ENCODE measurements at regions not wholly inside any gene's neighbourhood (a gene's known extent, or its start where the extent isn't known, plus 50 kb on each side); places are given as distances from the start of the nearest gene placed in this dataset.

DNA sequence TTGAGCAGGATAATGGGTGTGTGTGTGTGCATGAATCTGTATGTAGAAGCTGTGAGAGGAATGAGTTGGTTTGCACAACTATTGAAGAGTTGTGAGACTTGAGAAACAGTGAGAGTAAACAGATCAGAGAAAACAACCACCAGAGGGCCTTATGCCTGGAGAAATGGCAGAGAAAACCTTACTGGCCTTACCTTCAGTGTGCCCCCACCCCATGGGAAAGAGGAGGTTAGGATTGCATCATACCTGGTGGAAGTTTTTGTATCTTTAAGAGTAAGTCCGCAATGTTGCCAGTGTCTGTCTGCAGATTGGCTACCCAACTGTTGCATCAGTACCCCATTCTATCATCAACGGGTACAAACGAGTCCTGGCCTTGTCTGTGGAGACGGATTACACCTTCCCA is 1909.4 kb upstream of the WWC1 start:
- Histone ChIP-seq H3K9ac (ENCODE audit: low read depth in 1 of 2, low read length in 2 of 2) (no peak overlapping the region), H3K36me3 (ENCODE audit: control insufficient read depth in 2 of 2, insufficient read depth in 2 of 2, low read length in 2 of 2) (no peaks in the 10 kb centered on the region), H3K9me3 (ENCODE audit: control insufficient read depth in 2 of 2, low read length in 2 of 2) (peaks cover 0 to 5% of the 10 kb centered on the region in 2 donors), H3K27ac (ENCODE audit: low read depth in 2 of 2, low read length in 2 of 2) (no peak overlapping the region), H3K27me3 (ENCODE audit: control insufficient read depth in 2 of 2, insufficient read depth in 2 of 2, low read length in 2 of 2) (no peaks in the 10 kb centered on the region), H3K4me3 (ENCODE audit: low read length in 2 of 2) (no peak overlapping the region), H3K4me1 (ENCODE audit: control insufficient read depth in 2 of 2, insufficient read depth in 2 of 2, low read length in 2 of 2) (no peaks in the 10 kb centered on the region)

DNA sequence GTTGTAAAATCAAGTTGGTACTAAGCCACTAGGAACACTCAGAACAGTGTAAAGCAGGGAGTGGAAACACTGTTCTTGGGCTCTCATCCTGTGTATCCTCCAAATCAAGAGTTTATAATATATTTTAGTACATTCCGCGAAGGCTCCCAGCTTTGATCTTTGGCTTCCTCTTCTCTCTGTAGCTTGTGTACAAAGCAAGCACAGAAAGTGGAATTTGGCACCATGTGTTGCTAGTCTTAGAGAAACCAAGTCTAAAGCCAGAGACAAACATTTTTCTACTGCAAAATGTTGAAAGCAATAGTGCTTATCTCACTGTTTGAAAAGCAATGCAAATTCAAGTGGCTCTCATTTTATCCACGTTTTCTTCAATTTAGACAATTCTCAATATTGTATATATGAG is 1893.3 kb upstream of the WWC1 start:
- Histone ChIP-seq H3K4me1 (ENCODE audit: control insufficient read depth in 2 of 2, insufficient read depth in 2 of 2, low read length in 2 of 2) (no peaks in the 10 kb centered on the region), H3K27me3 (ENCODE audit: control insufficient read depth in 2 of 2, insufficient read depth in 2 of 2, low read length in 2 of 2) (no peaks in the 10 kb centered on the region), H3K9me3 (ENCODE audit: control insufficient read depth in 2 of 2, low read length in 2 of 2) (no peaks in the 10 kb centered on the region), H3K9ac (ENCODE audit: low read depth in 1 of 2, low read length in 2 of 2) (no peak overlapping the region), H3K4me3 (ENCODE audit: low read length in 2 of 2) (no peak overlapping the region), H3K27ac (ENCODE audit: low read depth in 2 of 2, low read length in 2 of 2) (no peak overlapping the region), H3K36me3 (ENCODE audit: control insufficient read depth in 2 of 2, insufficient read depth in 2 of 2, low read length in 2 of 2) (no peaks in the 10 kb centered on the region)

DNA sequence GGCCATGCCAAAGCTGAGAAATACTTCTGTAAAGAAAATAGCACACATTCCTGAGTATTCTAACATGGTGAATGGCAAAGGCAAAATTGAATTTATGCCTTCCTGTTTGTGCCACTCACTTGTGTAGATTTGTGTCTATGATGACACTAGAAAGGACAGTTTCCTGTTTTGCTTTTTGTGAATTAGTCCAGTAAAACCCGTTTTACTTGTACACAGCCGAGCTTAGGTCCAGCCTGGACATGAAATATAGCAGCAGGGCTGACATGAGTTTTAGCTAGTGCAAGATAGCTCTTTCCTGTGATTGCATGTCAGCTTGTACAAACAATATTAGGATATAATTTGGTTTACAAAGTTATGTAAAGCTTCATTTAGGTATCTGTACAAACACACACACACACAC is 1891.7 kb upstream of the WWC1 start:
- Histone ChIP-seq H3K27me3 (ENCODE audit: control insufficient read depth in 2 of 2, insufficient read depth in 2 of 2, low read length in 2 of 2) (no peaks in the 10 kb centered on the region), H3K9ac (ENCODE audit: low read depth in 1 of 2, low read length in 2 of 2) (no peak overlapping the region), H3K4me1 (ENCODE audit: control insufficient read depth in 2 of 2, insufficient read depth in 2 of 2, low read length in 2 of 2) (no peaks in the 10 kb centered on the region), H3K36me3 (ENCODE audit: control insufficient read depth in 2 of 2, insufficient read depth in 2 of 2, low read length in 2 of 2) (no peaks in the 10 kb centered on the region), H3K27ac (ENCODE audit: low read depth in 2 of 2, low read length in 2 of 2) (no peak overlapping the region), H3K9me3 (ENCODE audit: control insufficient read depth in 2 of 2, low read length in 2 of 2) (no peaks in the 10 kb centered on the region), H3K4me3 (ENCODE audit: low read length in 2 of 2) (no peak overlapping the region)

DNA sequence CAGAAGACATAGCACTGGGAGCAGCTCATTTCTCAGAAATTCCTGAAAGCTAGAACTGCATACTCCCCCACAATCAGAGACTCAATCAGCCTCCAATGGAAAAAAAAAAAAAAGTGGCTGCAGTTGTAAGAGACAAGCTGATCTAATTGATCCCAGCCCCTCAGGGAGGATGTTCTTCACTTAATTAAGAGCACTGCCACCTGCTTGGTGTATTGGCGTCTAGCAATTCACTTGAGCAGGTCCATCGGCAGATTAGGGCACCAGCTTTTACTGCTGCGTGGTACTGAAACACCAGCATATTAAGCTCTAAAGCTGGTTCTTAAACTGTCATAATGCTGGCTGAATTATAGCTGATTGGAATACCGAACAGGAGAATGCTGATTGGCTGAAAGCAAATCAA is 1890.1 kb upstream of the WWC1 start:
- Histone ChIP-seq H3K27ac (ENCODE audit: low read depth in 2 of 2, low read length in 2 of 2) (no peak overlapping the region), H3K27me3 (ENCODE audit: control insufficient read depth in 2 of 2, insufficient read depth in 2 of 2, low read length in 2 of 2) (no peaks in the 10 kb centered on the region), H3K9me3 (ENCODE audit: control insufficient read depth in 2 of 2, low read length in 2 of 2) (no peaks in the 10 kb centered on the region), H3K36me3 (ENCODE audit: control insufficient read depth in 2 of 2, insufficient read depth in 2 of 2, low read length in 2 of 2) (no peaks in the 10 kb centered on the region), H3K4me1 (ENCODE audit: control insufficient read depth in 2 of 2, insufficient read depth in 2 of 2, low read length in 2 of 2) (no peaks in the 10 kb centered on the region), H3K9ac (ENCODE audit: low read depth in 1 of 2, low read length in 2 of 2) (no peak overlapping the region), H3K4me3 (ENCODE audit: low read length in 2 of 2) (no peak overlapping the region)

DNA sequence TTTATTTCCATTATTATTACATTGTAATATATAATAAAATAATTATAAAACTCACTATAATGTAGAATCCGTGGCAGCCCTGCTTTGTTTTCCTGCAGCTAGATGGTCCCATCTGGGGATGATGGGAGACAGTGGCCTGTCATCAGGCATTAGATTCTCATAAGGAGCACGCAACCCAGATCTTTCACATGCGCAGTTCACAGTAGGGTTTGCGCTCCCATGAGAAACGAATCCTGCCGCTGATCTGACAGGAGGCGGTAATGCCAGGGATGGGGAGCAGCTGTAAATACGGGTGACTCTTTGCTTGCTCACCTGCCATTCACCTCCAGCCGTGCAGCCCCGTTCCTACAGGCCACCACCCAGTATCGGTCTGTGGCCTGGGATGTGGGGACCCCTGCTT is 1879.3 kb upstream of the WWC1 start:
- Histone ChIP-seq H3K36me3 (ENCODE audit: control insufficient read depth in 2 of 2, insufficient read depth in 2 of 2, low read length in 2 of 2) (no peaks in the 10 kb centered on the region), H3K4me1 (ENCODE audit: control insufficient read depth in 2 of 2, insufficient read depth in 2 of 2, low read length in 2 of 2) (no peaks in the 10 kb centered on the region), H3K4me3 (ENCODE audit: low read length in 2 of 2) (no peak overlapping the region), H3K9me3 (ENCODE audit: control insufficient read depth in 2 of 2, low read length in 2 of 2) (peaks cover 0 to 2% of the 10 kb centered on the region in 2 donors), H3K27me3 (ENCODE audit: control insufficient read depth in 2 of 2, insufficient read depth in 2 of 2, low read length in 2 of 2) (no peaks in the 10 kb centered on the region), H3K9ac (ENCODE audit: low read depth in 1 of 2, low read length in 2 of 2) (no peak overlapping the region), H3K27ac (ENCODE audit: low read depth in 2 of 2, low read length in 2 of 2) (no peak overlapping the region)

DNA sequence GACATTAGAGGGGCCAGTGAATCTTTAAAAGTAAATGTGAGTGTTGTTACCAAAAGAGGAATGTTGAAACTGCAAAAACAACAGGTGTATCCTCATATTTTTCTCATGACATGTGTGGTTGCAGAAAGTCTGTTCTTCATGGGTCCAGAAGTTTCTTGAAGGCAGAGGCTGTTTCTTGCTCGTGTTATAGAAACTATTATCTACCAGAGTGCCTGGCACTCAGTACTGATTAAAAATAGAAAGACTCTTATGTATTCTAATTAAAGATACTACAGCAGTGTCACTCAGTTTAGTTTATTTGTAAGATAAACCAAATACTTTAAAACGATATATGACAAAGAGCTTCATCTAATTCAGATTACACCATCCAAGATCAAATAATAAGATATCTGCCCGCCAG is 1864.2 kb upstream of the WWC1 start:
- no peaks in the 10 kb centered on the region for H3K36me3 ChIP-seq (ENCODE audit: control insufficient read depth in 2 of 2, insufficient read depth in 2 of 2, low read length in 2 of 2)
- peaks cover 0 to under 1% of the 10 kb centered on the region in 2 donors for H3K9me3 ChIP-seq (ENCODE audit: control insufficient read depth in 2 of 2, low read length in 2 of 2)
- no peak overlapping the region for H3K27ac ChIP-seq (ENCODE audit: low read depth in 2 of 2, low read length in 2 of 2)
- no peaks in the 10 kb centered on the region for H3K4me1 ChIP-seq (ENCODE audit: control insufficient read depth in 2 of 2, insufficient read depth in 2 of 2, low read length in 2 of 2)
- H3K9ac ChIP-seq (ENCODE audit: low read depth in 1 of 2, low read length in 2 of 2): no peak overlapping the region
- no peak overlapping the region for H3K4me3 ChIP-seq (ENCODE audit: low read length in 2 of 2)
- H3K27me3 ChIP-seq (ENCODE audit: control insufficient read depth in 2 of 2, insufficient read depth in 2 of 2, low read length in 2 of 2): no peaks in the 10 kb centered on the region

DNA sequence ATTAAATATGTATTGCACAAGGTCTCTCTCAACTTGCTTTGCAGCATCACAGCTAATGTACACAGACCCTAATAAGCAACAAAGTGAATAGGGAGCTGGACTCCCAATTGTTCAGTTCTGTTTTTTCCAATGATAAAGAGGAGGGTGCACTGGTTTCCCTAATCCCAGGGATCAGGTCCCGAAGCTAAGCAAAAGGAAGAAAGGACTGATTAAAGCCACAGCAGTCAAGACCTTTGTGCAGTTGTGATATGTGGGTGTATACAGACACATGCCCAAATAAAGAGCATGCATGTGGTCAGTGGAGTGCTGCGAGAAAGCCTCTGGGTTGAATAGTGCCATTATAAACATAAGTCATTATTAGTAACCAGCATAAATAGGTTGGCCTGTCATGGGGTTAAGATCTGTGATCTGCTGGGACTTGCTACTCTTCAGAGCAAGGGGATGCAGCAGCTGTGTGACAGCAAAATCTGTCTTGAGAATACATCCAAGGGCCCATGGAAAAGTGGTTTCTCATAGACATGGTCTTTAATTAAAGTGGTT is 1863.1 kb upstream of the WWC1 start:
- H3K4me1 ChIP-seq (ENCODE audit: control insufficient read depth in 2 of 2, insufficient read depth in 2 of 2, low read length in 2 of 2): no peaks in the 10 kb centered on the region
- peaks cover 0 to 3% of the 10 kb centered on the region in 2 donors for H3K9me3 ChIP-seq (ENCODE audit: control insufficient read depth in 2 of 2, low read length in 2 of 2)
- no peak overlapping the region for H3K4me3 ChIP-seq (ENCODE audit: low read length in 2 of 2)
- no peak overlapping the region for H3K9ac ChIP-seq (ENCODE audit: low read depth in 1 of 2, low read length in 2 of 2)
- no peak overlapping the region for H3K27ac ChIP-seq (ENCODE audit: low read depth in 2 of 2, low read length in 2 of 2)
- H3K27me3 ChIP-seq (ENCODE audit: control insufficient read depth in 2 of 2, insufficient read depth in 2 of 2, low read length in 2 of 2): no peaks in the 10 kb centered on the region
- no peaks in the 10 kb centered on the region for H3K36me3 ChIP-seq (ENCODE audit: control insufficient read depth in 2 of 2, insufficient read depth in 2 of 2, low read length in 2 of 2)

DNA sequence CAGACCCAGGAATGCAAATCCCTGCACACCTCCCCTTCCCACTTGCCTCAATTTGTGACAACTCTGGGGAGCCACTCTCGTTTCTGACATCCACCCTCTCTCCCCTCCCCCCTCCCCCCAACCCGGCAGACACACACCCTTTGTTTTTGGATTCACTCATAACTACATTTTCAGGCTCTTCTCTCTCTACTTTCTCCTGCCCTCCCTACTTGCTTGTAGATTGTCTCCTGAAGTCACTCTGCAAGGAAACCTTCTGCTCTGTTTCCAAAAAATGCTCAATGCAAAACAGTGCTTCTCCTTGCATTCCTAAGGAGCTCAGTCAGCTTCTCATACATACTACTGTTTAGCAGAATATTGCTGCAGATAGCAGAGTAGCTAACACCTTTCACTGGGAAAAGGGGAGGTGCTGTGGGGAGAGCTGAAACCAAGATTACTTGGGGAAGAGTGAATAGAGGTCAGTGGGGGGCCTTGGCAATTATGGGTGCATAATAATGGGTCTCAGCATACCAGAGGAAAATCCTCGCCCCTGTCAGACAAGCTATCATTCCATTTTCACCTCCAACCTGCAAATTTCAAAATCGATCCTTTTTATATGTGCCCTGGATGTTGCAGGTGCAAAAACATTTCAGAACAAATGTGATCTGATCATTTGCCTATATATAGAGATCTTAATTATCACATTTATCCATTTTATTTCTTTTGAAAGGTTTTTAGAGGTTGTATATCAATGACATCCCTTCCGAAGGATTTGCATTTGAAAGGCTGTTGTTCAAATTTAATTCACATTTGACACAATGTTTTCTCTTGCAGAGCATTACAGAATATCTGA is 1860.7 kb upstream of the WWC1 start:
- Histone ChIP-seq H3K9ac (ENCODE audit: low read depth in 1 of 2, low read length in 2 of 2) (no peak overlapping the region), H3K9me3 (ENCODE audit: control insufficient read depth in 2 of 2, low read length in 2 of 2) (peaks cover 0 to 3% of the 10 kb centered on the region in 2 donors), H3K36me3 (ENCODE audit: control insufficient read depth in 2 of 2, insufficient read depth in 2 of 2, low read length in 2 of 2) (no peaks in the 10 kb centered on the region), H3K4me3 (ENCODE audit: low read length in 2 of 2) (no peak overlapping the region), H3K27me3 (ENCODE audit: control insufficient read depth in 2 of 2, insufficient read depth in 2 of 2, low read length in 2 of 2) (no peaks in the 10 kb centered on the region), H3K4me1 (ENCODE audit: control insufficient read depth in 2 of 2, insufficient read depth in 2 of 2, low read length in 2 of 2) (no peaks in the 10 kb centered on the region), H3K27ac (ENCODE audit: low read depth in 2 of 2, low read length in 2 of 2) (no peak overlapping the region)

DNA sequence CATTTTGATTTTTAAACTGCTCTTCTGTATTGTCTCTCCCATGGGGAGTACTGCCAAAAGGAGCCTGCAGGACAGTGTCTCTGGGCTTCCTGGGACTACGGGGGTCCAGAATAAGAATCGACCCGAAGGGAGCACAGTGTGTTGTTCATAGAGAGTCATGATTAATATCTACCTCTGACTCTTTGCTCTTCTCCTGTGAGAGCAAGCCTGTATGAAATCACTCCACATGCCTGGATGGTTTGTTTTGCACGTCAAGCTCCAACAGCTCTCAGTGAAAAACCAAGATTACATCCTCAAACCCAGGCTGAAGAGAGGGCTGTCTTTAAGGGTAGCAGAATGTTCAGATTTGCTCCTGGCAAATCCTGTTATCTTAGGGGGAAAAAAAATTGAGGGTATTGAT is 1860.0 kb upstream of the WWC1 start:
- Histone ChIP-seq H3K9ac (ENCODE audit: low read depth in 1 of 2, low read length in 2 of 2) (no peak overlapping the region), H3K4me1 (ENCODE audit: control insufficient read depth in 2 of 2, insufficient read depth in 2 of 2, low read length in 2 of 2) (no peaks in the 10 kb centered on the region), H3K9me3 (ENCODE audit: control insufficient read depth in 2 of 2, low read length in 2 of 2) (peaks cover 0 to 3% of the 10 kb centered on the region in 2 donors), H3K4me3 (ENCODE audit: low read length in 2 of 2) (no peak overlapping the region), H3K27ac (ENCODE audit: low read depth in 2 of 2, low read length in 2 of 2) (no peak overlapping the region), H3K27me3 (ENCODE audit: control insufficient read depth in 2 of 2, insufficient read depth in 2 of 2, low read length in 2 of 2) (no peaks in the 10 kb centered on the region), H3K36me3 (ENCODE audit: control insufficient read depth in 2 of 2, insufficient read depth in 2 of 2, low read length in 2 of 2) (no peaks in the 10 kb centered on the region)

DNA sequence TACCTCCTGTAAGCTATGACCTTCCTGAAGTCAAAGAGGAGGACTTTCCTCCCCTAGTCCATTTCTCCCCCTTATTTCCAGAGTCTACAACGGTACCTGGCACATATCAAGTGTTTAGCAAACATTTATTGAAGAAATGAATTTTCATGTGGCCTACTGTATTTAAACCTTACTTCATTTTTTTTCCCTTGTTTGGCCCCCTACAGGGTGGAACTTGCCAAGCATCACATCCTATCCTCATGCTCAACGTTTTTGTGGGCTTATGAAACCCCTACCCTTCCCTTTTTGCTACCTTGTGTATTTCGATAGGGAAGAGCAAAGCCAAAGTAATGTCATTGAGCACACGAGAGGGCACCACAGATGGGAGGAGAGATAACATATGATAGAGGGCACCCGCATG is 1857.8 kb upstream of the WWC1 start:
- no peaks in the 10 kb centered on the region for H3K4me1 ChIP-seq (ENCODE audit: control insufficient read depth in 2 of 2, insufficient read depth in 2 of 2, low read length in 2 of 2)
- H3K4me3 ChIP-seq (ENCODE audit: low read length in 2 of 2): no peak overlapping the region
- no peak overlapping the region for H3K9ac ChIP-seq (ENCODE audit: low read depth in 1 of 2, low read length in 2 of 2)
- peaks cover 0 to 3% of the 10 kb centered on the region in 2 donors for H3K9me3 ChIP-seq (ENCODE audit: control insufficient read depth in 2 of 2, low read length in 2 of 2)
- no peak overlapping the region for H3K27ac ChIP-seq (ENCODE audit: low read depth in 2 of 2, low read length in 2 of 2)
- no peaks in the 10 kb centered on the region for H3K36me3 ChIP-seq (ENCODE audit: control insufficient read depth in 2 of 2, insufficient read depth in 2 of 2, low read length in 2 of 2)
- H3K27me3 ChIP-seq (ENCODE audit: control insufficient read depth in 2 of 2, insufficient read depth in 2 of 2, low read length in 2 of 2): no peaks in the 10 kb centered on the region

All from mucosa of rectum (tissue), 2 donors.